Astrocyte of the cerebellum (primary cell): ENCODE measurements at regions not wholly inside any gene's neighbourhood (a gene's known extent, or its start where the extent isn't known, plus 50 kb on each side); places are given as distances from the start of the nearest gene placed in this dataset.

Experiments used
- DNase-seq: peaks from one replicate; pipeline ENCODE4 v3.0.0-alpha.2; 2011; ENCODE audit warnings: low read depth
- H3K4me3 ChIP-seq: 2 replicates; pipeline ENCODE4 v1.5.1; 2011; ENCODE audit warnings: mild to moderate bottlenecking, low read depth, low read length, moderate library complexity
- CTCF ChIP-seq: IDR thresholded peaks from 2 replicates; pipeline ENCODE4 v1.5.1; 2012; ENCODE audit warnings: low read length, low read depth, moderate library complexity, mild to moderate bottlenecking; ENCODE audit errors: missing control alignments
- in situ Hi-C: cut with HindIII; loops from 2 replicates; pipeline ENCODE4 v1.10.0; 2017; ENCODE audit warnings: low sequenced_read_pairs

GRCh38 chr5:22926574-22926973 lies 73.4 kb upstream of the CDH12 start:
- in situ Hi-C loops, result no loop called here
- TF ChIP-seq CTCF, result no peak
- no peak overlapping the region for H3K4me3 ChIP-seq
- DNase-seq, result no peak

GRCh38 chr5:22918511-22918910 lies 65.4 kb upstream of the CDH12 start:
- no peak overlapping the region for H3K4me3 ChIP-seq
- DNase-seq, result no peak
- TF ChIP-seq CTCF, result no peak
- in situ Hi-C loops, result no loop called here

- in situ Hi-C loops, result no loop called here
- TF ChIP-seq CTCF, result no peak
- DNase-seq, result no peak
- H3K4me3 ChIP-seq, result no peak overlapping the region
These were observed 63.2 kb upstream of the CDH12 start for GRCh38 chr5:22916393-22916792.

GRCh38 chr5:22911019-22911418 lies 57.9 kb upstream of the CDH12 start:
- no peak overlapping the region for H3K4me3 ChIP-seq
- no peak for DNase-seq
- in situ Hi-C loops, result no loop called here
- TF ChIP-seq CTCF, result no peak

- in situ Hi-C loops, result no loop called here
- TF ChIP-seq CTCF, result no peak
- no peak overlapping the region for H3K4me3 ChIP-seq
- DNase-seq, result no peak
These were observed 57.4 kb upstream of the CDH12 start for GRCh38 chr5:22910523-22910922.

- H3K4me3 ChIP-seq, result no peak overlapping the region
- TF ChIP-seq CTCF, result no peak
- DNase-seq, result no peak
- in situ Hi-C loops, result no loop called here
These were observed 55.4 kb upstream of the CDH12 start for GRCh38 chr5:22908586-22908985.

GRCh38 chr5:22908129-22908528 lies 55.0 kb upstream of the CDH12 start:
- TF ChIP-seq CTCF, result no peak
- in situ Hi-C loops, result no loop called here
- H3K4me3 ChIP-seq, result no peak overlapping the region
- DNase-seq, result no peak
